Left lobe of liver (tissue), 2 donors: ENCODE measurements at regions not wholly inside any gene's neighbourhood (a gene's known extent, or its start where the extent isn't known, plus 50 kb on each side); places are given as distances from the start of the nearest gene placed in this dataset.
"Not testable (repeated sequence)": the region's sequence is repeated elsewhere in the genome, so short reads cannot be mapped to it uniquely, and the experiment has no call there.

Experiments
- ATAC-seq: fragments of 200-7000 bp; cut with Tn5 transposase; one replicate; pipeline ENCODE4 v1.9.1; 2020; ENCODE audit warnings: mild to moderate bottlenecking, moderate library complexity
- DNase-seq: peaks from one replicate; pipeline ENCODE4 v3.0.0-alpha.2; 2020; ENCODE audit warnings: low spot score
- donor health status: DM: no; HTN: no; CAD: no; lungs with moderate emphysema.
- donor health status: DM: no; HTN: yes; CAD: no.

- ATAC-seq (no peak), DNase-seq (no peak)
Observed at GRCh38 chr1:31485166-31485565, 72.2 kb downstream of the SERINC2 start.

GRCh38 chr1:31487143-31487542, 74.1 kb downstream of the SERINC2 start:
- no peak for ATAC-seq

GRCh38 chr1:31487721-31488293, 74.8 kb downstream of the SERINC2 start:
- DNase-seq (no peak), ATAC-seq (peak; percentile 60)

More at GRCh38 chr1:31487143-31487542, 74.1 kb downstream of the SERINC2 start:
- DNase-seq: no peak

- ATAC-seq: no peak
- DNase-seq: no peak
Observed at GRCh38 chr1:31488528-31488927, 75.5 kb downstream of the SERINC2 start.

- ATAC-seq, DNase-seq: not testable (repeated sequence)
Observed at GRCh38 chr1:31489575-31489974, 76.6 kb downstream of the SERINC2 start.

GRCh38 chr1:31490596-31490995, 77.6 kb downstream of the SERINC2 start:
- not testable (repeated sequence) for ATAC-seq, DNase-seq

GRCh38 chr1:31495351-31495750, 81.0 kb upstream of the TINAGL1 start:
- DNase-seq, ATAC-seq: not testable (repeated sequence)

- not testable (repeated sequence) for ATAC-seq, DNase-seq
Observed at GRCh38 chr1:31495770-31496169, 80.5 kb upstream of the TINAGL1 start.

- ATAC-seq (no peak), DNase-seq (no peak)
Observed at GRCh38 chr1:31497601-31498000, 78.7 kb upstream of the TINAGL1 start.

GRCh38 chr1:31498376-31499040, 77.8 kb upstream of the TINAGL1 start:
- ATAC-seq: no peak
- no peak for DNase-seq

GRCh38 chr1:31501505-31501904, 74.8 kb upstream of the TINAGL1 start:
- DNase-seq (no peak), ATAC-seq (no peak)

- DNase-seq (no peak), ATAC-seq (no peak)
Observed at GRCh38 chr1:31502253-31502652, 74.1 kb upstream of the TINAGL1 start.

GRCh38 chr1:31502926-31503511, 73.3 kb upstream of the TINAGL1 start:
- no peak for DNase-seq
- ATAC-seq: no peak

- DNase-seq: no peak
Observed at GRCh38 chr1:31503570-31503969, 72.7 kb upstream of the TINAGL1 start.

GRCh38 chr1:31504001-31504400, 72.3 kb upstream of the TINAGL1 start:
- ATAC-seq: no peak
- DNase-seq: no peak

More at GRCh38 chr1:31503570-31503969, 72.7 kb upstream of the TINAGL1 start:
- no peak for ATAC-seq

GRCh38 chr1:31505911-31506497, 70.3 kb upstream of the TINAGL1 start:
- ATAC-seq (no peak), DNase-seq (no peak)

GRCh38 chr1:31507221-31507620, 69.1 kb upstream of the TINAGL1 start:
- no peak for ATAC-seq
- DNase-seq: no peak

GRCh38 chr1:31507676-31508530, 68.4 kb upstream of the TINAGL1 start:
- no peak for ATAC-seq
- DNase-seq: no peak

- ATAC-seq: peak; percentile 93
- peak; percentile 82 for DNase-seq
Observed at GRCh38 chr1:31509124-31510072, 66.9 kb upstream of the TINAGL1 start.

GRCh38 chr1:31510304-31510703, 66.0 kb upstream of the TINAGL1 start:
- no peak for DNase-seq
- no peak for ATAC-seq
